Sigmoid colon (tissue), 6 donors: ENCODE measurements at regions not wholly inside any gene's neighbourhood (a gene's known extent, or its start where the extent isn't known, plus 50 kb on each side); places are given as distances from the start of the nearest gene placed in this dataset.

Experiments used
- DNase-seq: peaks from one replicate; pipeline ENCODE4 v3.0.0-alpha.2; 2019
- H3K27ac ChIP-seq, 4 donors: fragments of 200-600 bp; sonication (generic); one replicate each; pipeline ENCODE4 v1.5.1; 2016 to 2019; ENCODE audit warnings: mild to moderate bottlenecking in 1 of 4
- H3K27me3 ChIP-seq, 3 donors: fragments of 200-600 bp; sonication (generic); one replicate each; pipeline ENCODE4 v1.5.1; 2019; ENCODE audit warnings: mild to moderate bottlenecking in 1 of 3
- H3K36me3 ChIP-seq, 4 donors: fragments of 200-600 bp; sonication (generic); one replicate each; pipeline ENCODE4 v1.5.1; 2016 to 2019
- H3K4me1 ChIP-seq, 4 donors: fragments of 200-600 bp; sonication (generic); one replicate each; pipeline ENCODE4 v1.5.1; 2017 to 2019
- H3K4me3 ChIP-seq, 4 donors: fragments of 200-600 bp; sonication (generic); one replicate each; pipeline ENCODE4 v1.5.1; 2017 to 2019; ENCODE audit warnings: mild to moderate bottlenecking in 2 of 4, moderate library complexity in 1 of 4
- H3K9me3 ChIP-seq, 4 donors: fragments of 200-600 bp in 3 of 4; sonication (generic) in 3 of 4; one replicate each; pipeline versions ENCODE4 v1.5.1 to v1.6.1; 2013 to 2019
- EP300 ChIP-seq, 4 donors: sonication (generic); formaldehyde crosslinking; IDR thresholded peaks; one replicate each; pipeline ENCODE4 v1.6.1; 2017; ENCODE audit warnings: antibody characterized with exemption in 4 of 4
- POLR2A ChIP-seq, 2 donors: fragments of 450-650 bp; IDR thresholded peaks; one replicate each; pipeline ENCODE4 v1.6.1; 2016; ENCODE audit warnings: antibody characterized with exemption in 2 of 2, mild to moderate bottlenecking in 2 of 2, moderate library complexity in 2 of 2
- POLR2AphosphoS5 ChIP-seq, 4 donors: sonication (generic); formaldehyde crosslinking; IDR thresholded peaks; one replicate each; pipeline ENCODE4 v1.6.1; 2017; ENCODE audit warnings: antibody characterized with exemption in 4 of 4
- WGBS, 2 donors: extraction: QIAGEN DNeasy Blood & Tissue Kit; methylation state at CpG; one replicate each; pipeline ENCODE4 v1.1.7; 2013; 5-methylcytosine and 5-hydroxymethylcytosine counted together
- intact Hi-C: fragments of 100-400 bp; cut with DNase I; formaldehyde crosslinking; loops from one replicate; pipeline ENCODE4 v1.15.1; 2023
- TF ChIP-seq, protein P1 (sequence below), 4 experiments: fragments of 450-650 bp in 3 of 4; fragments of 200-600 bp in 1 of 4; IDR thresholded peaks; one replicate each; pipeline ENCODE4 v1.5.1; 2016 to 2019; ENCODE audit warnings: antibody characterized with exemption in 4 of 4, mild to moderate bottlenecking in 3 of 4, moderate library complexity in 2 of 4
- donor health status: healthy with polysubstance abuse.
- donor health status: healthy.

DNA sequence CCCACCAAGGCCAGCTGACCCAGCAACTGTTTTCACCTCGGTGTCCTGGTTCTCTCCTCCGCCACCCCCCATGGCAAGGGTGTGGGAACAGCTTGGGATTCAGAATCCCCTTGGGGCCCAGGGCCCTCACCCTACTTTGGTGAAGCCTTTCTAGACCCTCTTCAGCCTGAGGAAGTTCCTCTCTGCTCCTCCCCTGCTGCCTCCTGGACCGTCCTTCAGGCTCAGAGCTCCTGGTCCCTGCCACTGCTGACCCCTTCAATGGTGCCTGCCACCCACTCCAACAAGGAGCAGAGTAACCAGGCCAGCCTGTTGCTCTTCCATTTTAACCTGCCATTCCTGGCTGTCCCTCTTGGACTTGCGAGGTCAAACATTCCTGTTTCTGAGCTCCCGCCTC, 72.0 kb upstream of the SMNDC1 start:
- Histone ChIP-seq H3K36me3 (no peaks in the 10 kb centered on the region), H3K4me1 (no peaks in the 10 kb centered on the region), H3K4me3 (no peak overlapping the region), H3K27ac (no peak overlapping the region), H3K27me3 (no peaks in the 10 kb centered on the region), H3K9me3 (no peaks in the 10 kb centered on the region)
- intact Hi-C loops, result no loop called here
- WGBS, 2 donors, result 78 to 95% methylated on average over 5 of the region's 5 CpGs
- TF ChIP-seq, protein P1, sequence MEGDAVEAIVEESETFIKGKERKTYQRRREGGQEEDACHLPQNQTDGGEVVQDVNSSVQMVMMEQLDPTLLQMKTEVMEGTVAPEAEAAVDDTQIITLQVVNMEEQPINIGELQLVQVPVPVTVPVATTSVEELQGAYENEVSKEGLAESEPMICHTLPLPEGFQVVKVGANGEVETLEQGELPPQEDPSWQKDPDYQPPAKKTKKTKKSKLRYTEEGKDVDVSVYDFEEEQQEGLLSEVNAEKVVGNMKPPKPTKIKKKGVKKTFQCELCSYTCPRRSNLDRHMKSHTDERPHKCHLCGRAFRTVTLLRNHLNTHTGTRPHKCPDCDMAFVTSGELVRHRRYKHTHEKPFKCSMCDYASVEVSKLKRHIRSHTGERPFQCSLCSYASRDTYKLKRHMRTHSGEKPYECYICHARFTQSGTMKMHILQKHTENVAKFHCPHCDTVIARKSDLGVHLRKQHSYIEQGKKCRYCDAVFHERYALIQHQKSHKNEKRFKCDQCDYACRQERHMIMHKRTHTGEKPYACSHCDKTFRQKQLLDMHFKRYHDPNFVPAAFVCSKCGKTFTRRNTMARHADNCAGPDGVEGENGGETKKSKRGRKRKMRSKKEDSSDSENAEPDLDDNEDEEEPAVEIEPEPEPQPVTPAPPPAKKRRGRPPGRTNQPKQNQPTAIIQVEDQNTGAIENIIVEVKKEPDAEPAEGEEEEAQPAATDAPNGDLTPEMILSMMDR (IDR thresholded peaks at IDR 0.05), result no peak
- TF ChIP-seq EP300 (IDR thresholded peaks at IDR 0.05), result no peak
- no peak for TF ChIP-seq POLR2A (IDR thresholded peaks at IDR 0.05)
- TF ChIP-seq POLR2AphosphoS5 (IDR thresholded peaks at IDR 0.05), result no peak
- DNase-seq, result no peak

DNA sequence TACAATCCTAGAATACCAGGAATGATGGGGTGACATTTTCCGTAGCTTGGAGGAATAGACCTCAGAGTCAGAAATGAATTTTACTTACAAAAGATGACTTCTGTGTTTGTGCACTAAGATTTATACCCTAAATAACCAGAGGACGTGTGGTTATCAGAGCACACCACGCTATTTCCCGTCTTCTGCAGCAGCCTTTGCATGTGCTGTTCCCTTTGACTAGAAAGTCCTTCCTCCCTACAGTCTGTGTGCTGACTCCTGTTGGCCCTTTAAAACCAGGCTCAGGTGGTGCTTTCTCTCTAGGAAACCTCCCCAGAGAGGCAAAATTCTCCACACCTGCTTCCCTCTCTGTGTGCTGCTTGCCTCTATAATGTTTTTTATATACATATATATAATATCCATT, 73.3 kb upstream of the SMNDC1 start:
- Histone ChIP-seq H3K9me3 (no peaks in the 10 kb centered on the region), H3K4me3 (no peak overlapping the region), H3K36me3 (no peaks in the 10 kb centered on the region), H3K27ac (no peak overlapping the region), H3K4me1 (no peaks in the 10 kb centered on the region), H3K27me3 (no peaks in the 10 kb centered on the region)
- DNase-seq, result no peak
- TF ChIP-seq POLR2A (IDR thresholded peaks at IDR 0.05) (no peak), EP300 (IDR thresholded peaks at IDR 0.05) (no peak), POLR2AphosphoS5 (IDR thresholded peaks at IDR 0.05) (no peak)
- TF ChIP-seq, protein P1 (IDR thresholded peaks at IDR 0.05), result no peak
- intact Hi-C loops, result no loop called here
- WGBS, 2 donors, result 57 to 78% methylated on average over 4 of the region's 4 CpGs

DNA sequence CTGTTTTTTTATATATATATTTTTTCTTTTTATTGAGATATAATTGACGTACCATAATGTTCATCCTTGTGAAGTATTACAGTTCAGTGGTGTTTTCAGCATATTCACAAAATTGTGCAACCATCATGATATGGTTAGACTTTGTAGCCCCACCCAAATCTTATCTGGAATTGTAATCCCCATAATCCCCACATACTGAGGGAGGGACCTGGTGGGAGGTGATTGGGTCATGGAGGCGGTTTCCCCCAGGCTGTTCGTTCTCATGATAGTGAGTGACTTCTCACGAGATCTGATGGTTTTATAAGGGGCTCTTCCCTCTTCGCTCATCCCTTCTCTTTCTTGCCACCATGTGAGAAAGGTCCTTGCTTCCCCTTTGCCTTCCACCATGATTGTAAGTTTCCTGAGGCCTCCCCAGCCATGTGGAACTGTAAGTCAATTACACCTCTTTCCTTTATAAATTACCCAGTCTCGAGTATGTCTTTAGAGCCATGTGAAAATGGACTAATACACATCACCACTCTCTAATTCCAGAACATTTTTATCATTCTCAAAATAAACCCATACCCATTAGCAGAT, 73.9 kb upstream of the SMNDC1 start:
- H3K27me3 ChIP-seq, result no peaks in the 10 kb centered on the region
- DNase-seq, result no peak

DNA sequence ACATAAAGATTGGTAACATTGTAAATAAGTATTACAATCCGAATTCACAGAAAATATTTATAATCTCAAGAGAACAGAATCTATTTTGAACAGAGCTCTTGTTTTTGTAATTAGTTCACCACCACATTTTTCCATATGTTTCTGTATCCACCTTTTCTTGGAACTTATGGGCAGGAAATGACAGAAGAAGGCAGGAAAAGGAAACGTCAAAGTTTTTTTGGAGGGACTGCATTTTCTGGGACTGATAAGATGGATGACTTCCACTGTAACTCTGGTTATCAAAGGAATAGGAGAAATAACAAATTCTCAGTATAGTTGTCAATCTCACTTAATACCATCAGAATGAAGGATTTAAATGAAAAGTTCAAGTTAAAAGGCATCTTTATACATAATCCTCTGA, 75.1 kb upstream of the SMNDC1 start:
- no peaks in the 10 kb centered on the region for H3K9me3 ChIP-seq
- no peak for DNase-seq
- intact Hi-C loops, result no loop called here
- no peak overlapping the region for H3K27ac ChIP-seq
- no peaks in the 10 kb centered on the region for H3K27me3 ChIP-seq
- 62 to 68% methylated on average over 2 of the region's 2 CpGs for WGBS, 2 donors
- H3K36me3 ChIP-seq, result no peaks in the 10 kb centered on the region
- no peaks in the 10 kb centered on the region for H3K4me1 ChIP-seq
- no peak for TF ChIP-seq EP300 (IDR thresholded peaks at IDR 0.05)
- no peak for TF ChIP-seq POLR2A (IDR thresholded peaks at IDR 0.05)
- TF ChIP-seq POLR2AphosphoS5 (IDR thresholded peaks at IDR 0.05), result no peak
- TF ChIP-seq, protein P1 (IDR thresholded peaks at IDR 0.05), result no peak
- H3K4me3 ChIP-seq, result no peak overlapping the region

More for the DNA sequence above, 73.9 kb upstream of the SMNDC1 start:
- H3K36me3 ChIP-seq, result no peaks in the 10 kb centered on the region
- no peaks in the 10 kb centered on the region for H3K9me3 ChIP-seq
- no peak overlapping the region for H3K27ac ChIP-seq
- H3K4me1 ChIP-seq, result no peaks in the 10 kb centered on the region
- H3K4me3 ChIP-seq, result no peak overlapping the region
- TF ChIP-seq, protein P1 (IDR thresholded peaks at IDR 0.05), result no peak
- TF ChIP-seq POLR2AphosphoS5 (IDR thresholded peaks at IDR 0.05), result no peak
- TF ChIP-seq POLR2A (IDR thresholded peaks at IDR 0.05), result no peak
- no peak for TF ChIP-seq EP300 (IDR thresholded peaks at IDR 0.05)
- WGBS, 2 donors, result 89% methylated on average over 6 of the region's 6 CpGs
- intact Hi-C loops, result no loop called here

DNA sequence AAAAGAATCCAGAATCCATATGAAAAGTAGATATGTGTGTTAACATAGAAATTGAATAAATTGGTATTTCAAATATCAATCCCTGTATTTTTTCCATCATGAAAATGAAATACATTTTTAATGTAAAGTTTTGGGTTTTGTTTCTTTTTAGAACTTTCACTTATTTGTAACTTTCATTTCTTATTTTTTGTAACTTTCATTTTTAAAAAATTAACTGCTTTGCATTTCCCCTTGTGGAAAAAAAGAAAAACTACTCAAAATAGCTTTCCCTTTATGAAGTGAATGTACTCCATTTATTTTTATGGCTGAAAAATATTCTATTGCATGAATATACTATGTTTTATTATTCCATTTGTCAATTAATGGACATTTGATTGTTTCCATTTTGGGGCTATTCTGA, 75.6 kb upstream of the SMNDC1 start:
- no peaks in the 10 kb centered on the region for H3K27me3 ChIP-seq
- no peaks in the 10 kb centered on the region for H3K36me3 ChIP-seq
- TF ChIP-seq POLR2A (IDR thresholded peaks at IDR 0.05) (no peak), POLR2AphosphoS5 (IDR thresholded peaks at IDR 0.05) (no peak), EP300 (IDR thresholded peaks at IDR 0.05) (no peak)
- TF ChIP-seq, protein P1 (IDR thresholded peaks at IDR 0.05), result no peak
- H3K4me1 ChIP-seq, result no peaks in the 10 kb centered on the region
- no peak overlapping the region for H3K27ac ChIP-seq
- no peak for DNase-seq
- no peaks in the 10 kb centered on the region for H3K9me3 ChIP-seq
- intact Hi-C loops, result no loop called here
- no peak overlapping the region for H3K4me3 ChIP-seq
